NB4 (cell line): ENCODE measurements at regions not wholly inside any gene's neighbourhood (a gene's known extent, or its start where the extent isn't known, plus 50 kb on each side); places are given as distances from the start of the nearest gene placed in this dataset.

Source experiments
- DNase-seq: peaks from one replicate; pipeline ENCODE4 v3.0.0; 2010; ENCODE audit warnings: low read depth
- H3K4me3 ChIP-seq: one replicate; pipeline ENCODE4 v1.5.1; 2011; ENCODE audit warnings: mild to moderate bottlenecking, low read depth, low read length, moderate library complexity
- MYC ChIP-seq: IDR thresholded peaks from 2 replicates; pipeline ENCODE4 v1.6.1; 2011; ENCODE audit warnings: low read depth, low read length
- POLR2A ChIP-seq: IDR thresholded peaks from 2 replicates; pipeline ENCODE4 v1.6.1; 2011; ENCODE audit warnings: mild to moderate bottlenecking; ENCODE audit not compliant: insufficient read length; ENCODE audit errors: extremely low read depth
- TF ChIP-seq, protein P1 (sequence below): IDR thresholded peaks from 2 replicates; pipeline ENCODE4 v1.6.1; 2011; ENCODE audit warnings: low read depth, low read length
- TF ChIP-seq, protein P2 (sequence below): IDR thresholded peaks from one replicate; pipeline ENCODE4 v1.5.1; 2012; ENCODE audit warnings: low read depth, low read length

DNA sequence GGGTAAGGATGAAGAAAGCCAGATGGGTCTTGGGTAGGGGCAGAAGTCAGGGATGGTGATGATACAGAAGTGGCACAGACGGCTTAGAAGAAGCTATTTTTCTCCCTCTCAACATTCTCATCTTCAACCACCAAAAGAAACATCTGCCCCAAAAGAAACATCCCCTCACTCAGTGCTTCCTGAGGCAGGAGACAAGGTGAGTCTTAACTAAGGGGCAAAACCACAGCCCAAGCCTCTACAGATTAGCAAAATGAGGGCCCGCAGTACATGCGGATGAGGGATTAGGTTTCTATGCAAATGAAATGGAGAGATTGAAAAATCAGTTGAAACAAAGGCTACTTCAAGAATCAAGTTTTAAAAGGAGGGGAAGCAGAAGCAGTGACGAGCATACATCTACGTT, 241.3 kb upstream of the CCDC196 start:
- DNase-seq, result no peak
- no peak overlapping the region for H3K4me3 ChIP-seq
- TF ChIP-seq POLR2A, result no peak
- TF ChIP-seq, protein P1, sequence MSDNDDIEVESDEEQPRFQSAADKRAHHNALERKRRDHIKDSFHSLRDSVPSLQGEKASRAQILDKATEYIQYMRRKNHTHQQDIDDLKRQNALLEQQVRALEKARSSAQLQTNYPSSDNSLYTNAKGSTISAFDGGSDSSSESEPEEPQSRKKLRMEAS, result no peak
- TF ChIP-seq, protein P2, sequence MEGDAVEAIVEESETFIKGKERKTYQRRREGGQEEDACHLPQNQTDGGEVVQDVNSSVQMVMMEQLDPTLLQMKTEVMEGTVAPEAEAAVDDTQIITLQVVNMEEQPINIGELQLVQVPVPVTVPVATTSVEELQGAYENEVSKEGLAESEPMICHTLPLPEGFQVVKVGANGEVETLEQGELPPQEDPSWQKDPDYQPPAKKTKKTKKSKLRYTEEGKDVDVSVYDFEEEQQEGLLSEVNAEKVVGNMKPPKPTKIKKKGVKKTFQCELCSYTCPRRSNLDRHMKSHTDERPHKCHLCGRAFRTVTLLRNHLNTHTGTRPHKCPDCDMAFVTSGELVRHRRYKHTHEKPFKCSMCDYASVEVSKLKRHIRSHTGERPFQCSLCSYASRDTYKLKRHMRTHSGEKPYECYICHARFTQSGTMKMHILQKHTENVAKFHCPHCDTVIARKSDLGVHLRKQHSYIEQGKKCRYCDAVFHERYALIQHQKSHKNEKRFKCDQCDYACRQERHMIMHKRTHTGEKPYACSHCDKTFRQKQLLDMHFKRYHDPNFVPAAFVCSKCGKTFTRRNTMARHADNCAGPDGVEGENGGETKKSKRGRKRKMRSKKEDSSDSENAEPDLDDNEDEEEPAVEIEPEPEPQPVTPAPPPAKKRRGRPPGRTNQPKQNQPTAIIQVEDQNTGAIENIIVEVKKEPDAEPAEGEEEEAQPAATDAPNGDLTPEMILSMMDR, result no peak

DNA sequence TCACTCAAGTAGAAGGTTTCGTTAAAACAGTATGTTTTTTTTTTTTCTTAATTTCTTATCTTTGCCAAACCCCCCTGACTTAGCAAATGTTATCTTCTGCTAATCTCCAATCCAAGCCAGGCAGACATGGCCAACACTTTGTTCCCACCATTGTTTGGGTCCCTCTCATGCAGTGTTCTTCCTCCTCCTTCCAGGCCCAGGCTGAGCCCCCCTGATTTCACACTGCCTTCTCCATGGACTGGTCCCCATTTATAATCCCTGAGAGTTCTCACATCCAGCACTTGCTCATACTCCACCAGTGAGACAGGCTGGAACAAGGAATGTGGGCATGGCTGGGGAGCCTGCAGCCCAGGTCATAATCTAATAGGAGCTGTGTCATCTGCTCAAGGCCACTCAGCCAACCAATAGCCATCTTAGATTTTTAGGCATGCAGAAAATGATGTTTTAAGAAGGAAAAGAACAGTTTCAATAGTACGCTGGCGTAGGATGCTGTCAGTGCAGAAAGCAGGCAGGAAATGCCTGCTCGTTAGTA, 238.4 kb upstream of the CCDC196 start:
- TF ChIP-seq, protein P2, result no peak
- TF ChIP-seq, protein P1, result no peak
- no peak for TF ChIP-seq MYC

DNA sequence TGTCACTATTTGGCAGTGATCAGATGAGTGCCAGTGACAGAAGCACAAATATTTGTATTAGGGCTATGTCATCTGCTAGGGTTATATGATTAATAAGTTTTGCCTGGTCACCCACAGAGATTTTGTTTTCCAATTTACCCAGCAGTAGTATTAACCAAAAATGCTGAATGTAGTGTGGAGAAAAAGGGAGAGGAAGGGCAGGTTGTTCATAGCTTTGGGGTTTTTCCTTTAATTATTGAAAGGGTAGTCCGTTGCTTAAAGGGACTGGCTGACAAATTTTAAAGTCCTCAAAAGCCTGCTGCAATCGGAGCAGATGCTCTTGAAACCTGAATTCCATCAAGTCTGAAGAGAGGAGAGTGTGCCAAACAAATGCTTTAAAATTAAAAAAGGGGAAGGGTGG, 237.9 kb upstream of the CCDC196 start:
- no peak overlapping the region for H3K4me3 ChIP-seq
- DNase-seq, result no peak
- TF ChIP-seq, protein P2, result no peak
- TF ChIP-seq, protein P1, result no peak

More for the DNA sequence above, 238.4 kb upstream of the CCDC196 start:
- H3K4me3 ChIP-seq, result no peak overlapping the region
- DNase-seq, result no peak

DNA sequence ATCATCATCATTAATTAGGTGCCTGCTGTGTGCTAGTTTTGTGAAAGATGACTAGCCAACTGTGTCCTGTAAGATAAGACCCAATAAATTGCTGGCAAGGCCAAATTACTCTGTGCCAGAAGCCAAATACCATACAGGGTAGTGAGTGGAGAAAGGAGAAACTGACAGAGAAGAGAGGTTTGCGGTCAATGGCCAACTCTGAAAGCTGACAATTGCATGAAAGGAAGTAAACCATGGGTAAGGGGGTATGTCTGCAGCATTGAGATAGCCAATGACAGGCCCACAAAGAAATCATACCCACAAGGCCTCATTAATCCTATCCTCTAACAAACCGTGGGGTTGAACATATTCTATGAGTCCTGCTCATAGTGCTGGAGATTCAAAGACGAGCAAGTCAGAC, 236.6 kb upstream of the CCDC196 start:
- no peak for TF ChIP-seq POLR2A
- TF ChIP-seq, protein P1, result no peak
- TF ChIP-seq, protein P2, result no peak
- no peak for TF ChIP-seq MYC
- H3K4me3 ChIP-seq, result no peak overlapping the region
- DNase-seq, result no peak

DNA sequence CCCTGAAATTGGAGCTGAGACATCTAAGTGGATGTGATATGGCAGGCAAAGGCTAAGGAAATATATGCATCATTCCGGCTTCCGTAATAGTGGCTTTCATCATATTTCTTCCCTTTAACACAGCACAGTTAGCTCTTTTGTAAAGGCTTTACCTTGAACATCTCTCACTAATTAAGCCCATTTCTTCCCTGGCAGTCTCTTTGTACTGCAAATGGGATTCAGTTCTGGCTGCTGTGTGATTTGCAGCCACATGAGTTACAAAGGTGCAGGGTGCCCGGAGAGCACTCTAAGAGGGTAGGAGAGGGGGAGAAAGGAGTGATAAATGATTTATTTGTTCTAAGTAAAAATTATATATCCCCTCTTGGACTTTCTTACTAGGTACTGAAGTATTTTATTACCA, 232.1 kb upstream of the CCDC196 start:
- no peak for DNase-seq
- H3K4me3 ChIP-seq, result no peak overlapping the region
- TF ChIP-seq MYC (no peak), POLR2A (no peak)
- TF ChIP-seq, protein P1, result no peak
- TF ChIP-seq, protein P2, result no peak

DNA sequence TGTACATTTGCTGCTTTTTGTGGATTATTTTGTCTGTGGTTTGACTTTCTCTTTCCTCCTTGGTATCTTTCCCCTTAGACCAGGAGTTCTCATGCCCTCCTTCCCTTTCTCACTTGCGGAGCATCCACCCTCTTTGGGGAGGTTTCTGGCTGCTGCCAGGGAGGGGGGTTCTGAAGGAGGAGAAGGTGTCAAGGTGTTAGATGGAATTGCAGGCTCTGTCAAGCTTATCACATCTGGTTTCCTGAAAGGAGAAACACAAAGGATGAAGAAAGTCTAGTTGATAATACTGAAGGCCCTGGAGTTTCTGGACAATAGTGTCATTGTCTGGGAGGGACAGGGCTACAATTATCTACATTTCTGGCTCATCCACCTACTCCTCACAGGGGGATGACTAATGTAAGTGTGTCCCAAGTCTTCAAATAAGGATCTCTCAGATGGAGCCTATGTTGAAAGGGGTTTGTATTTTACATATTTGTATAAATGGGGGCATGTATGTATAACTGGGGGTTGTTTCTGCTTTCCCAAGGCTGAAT, 217.3 kb upstream of the CCDC196 start:
- no peak overlapping the region for H3K4me3 ChIP-seq
- TF ChIP-seq, protein P2, result no peak
- TF ChIP-seq POLR2A (no peak), MYC (no peak)
- TF ChIP-seq, protein P1, result no peak
- DNase-seq, result no peak
